Bone marrow (tissue), 2 donors: ENCODE measurements at regions not wholly inside any gene's neighbourhood (a gene's known extent, or its start where the extent isn't known, plus 50 kb on each side); places are given as distances from the start of the nearest gene placed in this dataset.

Source experiments
- DNase-seq, 2 donors: peaks; one replicate each; lab custom pipeline; 2025; lab: John Stamatoyannopoulos, UW

GRCh38 chr4:125808570-125808969 is 493.8 kb downstream of the FAT4 start:
- DNase-seq = no peak

GRCh38 chr4:125811892-125812291 is 497.1 kb downstream of the FAT4 start:
- DNase-seq = no peak

GRCh38 chr4:125826801-125827695 is 512.3 kb downstream of the FAT4 start:
- DNase-seq = no peak

GRCh38 chr4:125827696-125828052 is 512.9 kb downstream of the FAT4 start:
- no peak for DNase-seq

- no peak for DNase-seq
These were observed 513.6 kb downstream of the FAT4 start for GRCh38 chr4:125828346-125828745.

GRCh38 chr4:125832161-125832560 is 517.4 kb downstream of the FAT4 start:
- no peak for DNase-seq

GRCh38 chr4:125836597-125837195 is 521.9 kb downstream of the FAT4 start:
- no peak for DNase-seq

- no peak for DNase-seq
These were observed 522.9 kb downstream of the FAT4 start for GRCh38 chr4:125837493-125838201.

GRCh38 chr4:125838202-125838601 is 523.4 kb downstream of the FAT4 start:
- DNase-seq = no peak

GRCh38 chr4:125838924-125839323 is 524.2 kb downstream of the FAT4 start:
- no peak for DNase-seq

GRCh38 chr4:125843947-125844346 is 529.2 kb downstream of the FAT4 start:
- DNase-seq = no peak

GRCh38 chr4:125847518-125847917 is 532.8 kb downstream of the FAT4 start:
- no peak for DNase-seq

- DNase-seq = no peak
These were observed 535.1 kb downstream of the FAT4 start for GRCh38 chr4:125849869-125850268.

- DNase-seq = no peak
These were observed 577.0 kb downstream of the FAT4 start for GRCh38 chr4:125891597-125892258.

GRCh38 chr4:125904802-125905201 is 590.0 kb downstream of the FAT4 start:
- DNase-seq = no peak

- DNase-seq = no peak
These were observed 596.3 kb downstream of the FAT4 start for GRCh38 chr4:125911058-125911457.

- DNase-seq = no peak
These were observed 596.7 kb downstream of the FAT4 start for GRCh38 chr4:125911481-125911880.

- DNase-seq = no peak
These were observed 602.8 kb downstream of the FAT4 start for GRCh38 chr4:125917559-125917958.

- no peak for DNase-seq
These were observed 613.9 kb downstream of the FAT4 start for GRCh38 chr4:125928652-125929051.

GRCh38 chr4:125938541-125938940 is 623.8 kb downstream of the FAT4 start:
- no peak for DNase-seq

GRCh38 chr4:125940426-125940825 is 625.7 kb downstream of the FAT4 start:
- DNase-seq = no peak

- no peak for DNase-seq
These were observed 630.2 kb downstream of the FAT4 start for GRCh38 chr4:125944966-125945365.
